Thyroid gland (tissue), 4 donors: ENCODE measurements at regions not wholly inside any gene's neighbourhood (a gene's known extent, or its start where the extent isn't known, plus 50 kb on each side); places are given as distances from the start of the nearest gene placed in this dataset.
"Not testable (repeated sequence)": the region's sequence is repeated elsewhere in the genome, so short reads cannot be mapped to it uniquely, and the experiment has no call there.

Source experiments
- DNase-seq, 2 donors: peaks; one replicate each; pipeline ENCODE4 v3.0.0-alpha.2; 2019
- H3K27ac ChIP-seq, 3 donors: fragments of 200-600 bp; sonication (generic); 1 replicate in 2 of 3; 2 replicates in 1 of 3; pipeline ENCODE4 v1.5.1; 2016 to 2019; ENCODE audit warnings: mild to moderate bottlenecking in 1 of 3, moderate library complexity in 1 of 3
- H3K27me3 ChIP-seq: fragments of 200-600 bp; sonication (generic); one replicate; pipeline ENCODE4 v1.5.1; 2019
- H3K36me3 ChIP-seq, 2 donors: fragments of 200-600 bp; sonication (generic); one replicate each; pipeline ENCODE4 v1.5.1; 2016 to 2019
- H3K4me1 ChIP-seq, 2 donors: fragments of 200-600 bp; sonication (generic); one replicate each; pipeline ENCODE4 v1.5.1; 2017 to 2019
- H3K4me3 ChIP-seq, 3 donors: fragments of 200-600 bp; sonication (generic); replicated peaks in 1 of 3; 1 replicate in 2 of 3; 2 replicates in 1 of 3; pipeline ENCODE4 v1.5.1; 2016; ENCODE audit warnings: mild to moderate bottlenecking in 1 of 3
- H3K9me3 ChIP-seq: fragments of 200-600 bp; sonication (generic); one replicate; pipeline ENCODE4 v1.5.1; 2017
- POLR2A ChIP-seq, 2 donors: fragments of 450-650 bp; IDR thresholded peaks; one replicate each; pipeline ENCODE4 v1.6.1; 2017; ENCODE audit warnings: antibody characterized with exemption in 2 of 2, mild to moderate bottlenecking in 2 of 2, moderate library complexity in 1 of 2
- WGBS, 2 donors: methylation state at CpG; one replicate each; pipeline ENCODE4 v1.1.5; 2017; 5-methylcytosine and 5-hydroxymethylcytosine counted together
- intact Hi-C: fragments of 100-400 bp; cut with DNase I; formaldehyde crosslinking; loops from one replicate; pipeline ENCODE4 v1.15.1; 2023
- TF ChIP-seq, protein P1 (sequence below), 6 experiments: fragments of 200-600 bp in 3 of 6; fragments of 450-650 bp in 3 of 6; sonication (generic) in 3 of 6; IDR thresholded peaks; one replicate each; pipeline ENCODE4 v1.5.1; 2016 to 2019; ENCODE audit warnings: antibody characterized with exemption in 6 of 6, mild to moderate bottlenecking in 2 of 6, inconsistent platforms in 1 of 6, moderate library complexity in 1 of 6

- Histone ChIP-seq H3K36me3 (no peaks in the 10 kb centered on the region), H3K4me1 (no peaks in the 10 kb centered on the region), H3K27ac (no peak overlapping the region), H3K9me3 (no peaks in the 10 kb centered on the region), H3K4me3 (no peak overlapping the region), H3K27me3 (no peaks in the 10 kb centered on the region)
- intact Hi-C loops = no loop called here
- DNase-seq = no peak
- 48 to 97% methylated on average over 2 of the region's 2 CpGs for WGBS, 2 donors
- TF ChIP-seq, protein P1, sequence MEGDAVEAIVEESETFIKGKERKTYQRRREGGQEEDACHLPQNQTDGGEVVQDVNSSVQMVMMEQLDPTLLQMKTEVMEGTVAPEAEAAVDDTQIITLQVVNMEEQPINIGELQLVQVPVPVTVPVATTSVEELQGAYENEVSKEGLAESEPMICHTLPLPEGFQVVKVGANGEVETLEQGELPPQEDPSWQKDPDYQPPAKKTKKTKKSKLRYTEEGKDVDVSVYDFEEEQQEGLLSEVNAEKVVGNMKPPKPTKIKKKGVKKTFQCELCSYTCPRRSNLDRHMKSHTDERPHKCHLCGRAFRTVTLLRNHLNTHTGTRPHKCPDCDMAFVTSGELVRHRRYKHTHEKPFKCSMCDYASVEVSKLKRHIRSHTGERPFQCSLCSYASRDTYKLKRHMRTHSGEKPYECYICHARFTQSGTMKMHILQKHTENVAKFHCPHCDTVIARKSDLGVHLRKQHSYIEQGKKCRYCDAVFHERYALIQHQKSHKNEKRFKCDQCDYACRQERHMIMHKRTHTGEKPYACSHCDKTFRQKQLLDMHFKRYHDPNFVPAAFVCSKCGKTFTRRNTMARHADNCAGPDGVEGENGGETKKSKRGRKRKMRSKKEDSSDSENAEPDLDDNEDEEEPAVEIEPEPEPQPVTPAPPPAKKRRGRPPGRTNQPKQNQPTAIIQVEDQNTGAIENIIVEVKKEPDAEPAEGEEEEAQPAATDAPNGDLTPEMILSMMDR (IDR thresholded peaks at IDR 0.05) = no peak
- no peak for TF ChIP-seq POLR2A (IDR thresholded peaks at IDR 0.05)
Measured at GRCh38 chr6:15818491-15818890, 155.7 kb upstream of the DTNBP1 start.

DNA sequence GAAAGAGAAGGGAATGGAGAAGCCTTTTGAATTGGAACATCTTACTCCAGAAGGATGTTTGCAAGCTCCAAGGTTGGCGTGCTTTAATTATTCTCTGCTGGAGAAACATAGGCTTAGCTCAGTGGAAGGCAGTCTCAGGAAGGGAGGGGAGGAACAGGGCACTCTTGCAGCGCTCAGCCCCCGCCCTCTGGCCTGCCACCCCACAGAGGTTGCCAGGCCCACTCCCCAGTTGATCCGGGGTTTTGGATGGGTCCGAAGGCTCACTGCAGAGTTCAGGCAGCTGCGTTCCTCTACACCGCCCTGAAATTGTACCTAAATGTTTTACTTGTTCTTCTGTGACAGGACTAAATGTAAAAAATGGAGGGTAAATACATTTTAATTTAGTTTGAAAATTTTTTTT lies 155.2 kb upstream of the DTNBP1 start:
- H3K4me3 ChIP-seq = no peak overlapping the region
- H3K27ac ChIP-seq = no peak overlapping the region
- 85 to 91% methylated on average over 7 of the region's 7 CpGs for WGBS, 2 donors
- no peaks in the 10 kb centered on the region for H3K36me3 ChIP-seq
- H3K4me1 ChIP-seq = no peaks in the 10 kb centered on the region
- no peak for DNase-seq
- no peak for TF ChIP-seq POLR2A (IDR thresholded peaks at IDR 0.05)
- TF ChIP-seq, protein P1 (IDR thresholded peaks at IDR 0.05) = no peak
- intact Hi-C loops = no loop called here
- no peaks in the 10 kb centered on the region for H3K9me3 ChIP-seq
- no peaks in the 10 kb centered on the region for H3K27me3 ChIP-seq

DNA sequence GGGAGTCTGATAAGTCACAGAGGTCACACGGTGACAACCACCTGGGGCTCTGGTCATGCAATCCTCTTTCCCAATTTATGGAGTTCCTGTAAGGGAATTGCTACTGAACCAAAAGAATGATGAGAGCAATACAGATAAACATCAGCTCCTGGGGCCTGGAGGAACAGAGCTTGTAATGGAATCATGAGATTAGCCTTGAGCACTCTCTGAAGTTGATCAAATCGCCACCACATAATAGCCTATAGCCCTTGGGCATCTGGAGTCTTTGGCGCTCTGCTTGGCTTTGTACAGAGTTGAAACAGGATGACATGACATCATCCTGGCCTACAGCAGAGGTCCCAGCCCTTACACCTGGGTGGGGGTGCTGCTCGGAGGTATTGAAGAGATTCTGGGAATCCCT lies 154.3 kb upstream of the DTNBP1 start:
- TF ChIP-seq, protein P1 (IDR thresholded peaks at IDR 0.05) = no peak
- no peak for TF ChIP-seq POLR2A (IDR thresholded peaks at IDR 0.05)
- H3K4me1 ChIP-seq = no peaks in the 10 kb centered on the region
- no peak overlapping the region for H3K4me3 ChIP-seq
- intact Hi-C loops = no loop called here
- DNase-seq = no peak
- 86 to 88% methylated on average over 4 of the region's 4 CpGs for WGBS, 2 donors
- H3K36me3 ChIP-seq = no peaks in the 10 kb centered on the region
- no peaks in the 10 kb centered on the region for H3K27me3 ChIP-seq
- H3K9me3 ChIP-seq = no peaks in the 10 kb centered on the region
- H3K27ac ChIP-seq = no peak overlapping the region

DNA sequence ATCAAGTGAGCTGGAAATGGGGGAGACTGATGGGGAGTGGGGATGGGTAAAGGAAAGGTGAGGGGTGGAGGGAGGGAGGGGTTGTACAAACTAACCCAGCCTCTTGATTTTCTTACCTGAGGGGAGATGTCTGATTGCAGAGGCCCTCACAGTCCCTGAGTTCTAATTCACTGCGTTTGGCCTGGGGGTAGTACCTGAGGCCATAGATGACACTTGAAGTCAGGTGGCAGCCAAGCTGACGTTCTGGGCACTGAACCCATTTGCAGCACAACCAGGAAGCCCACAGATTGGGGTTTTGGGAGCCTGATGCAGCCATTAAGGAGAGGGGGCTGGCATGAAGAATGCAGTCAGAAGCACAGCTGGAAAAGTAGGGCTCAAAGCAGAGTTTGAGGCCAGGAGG lies 153.8 kb upstream of the DTNBP1 start:
- no peak for DNase-seq
- no peaks in the 10 kb centered on the region for H3K36me3 ChIP-seq
- TF ChIP-seq, protein P1 (IDR thresholded peaks at IDR 0.05) = no peak
- no peak for TF ChIP-seq POLR2A (IDR thresholded peaks at IDR 0.05)
- H3K9me3 ChIP-seq = no peaks in the 10 kb centered on the region
- H3K4me3 ChIP-seq = no peak overlapping the region
- H3K27ac ChIP-seq = no peak overlapping the region
- WGBS, 2 donors = 55 to 60% methylated on average over 2 of the region's 2 CpGs
- no peaks in the 10 kb centered on the region for H3K4me1 ChIP-seq
- intact Hi-C loops = no loop called here
- H3K27me3 ChIP-seq = no peaks in the 10 kb centered on the region

- 73 to 80% methylated on average over 5 of the region's 5 CpGs for WGBS, 2 donors
- H3K27me3 ChIP-seq, H3K36me3 ChIP-seq, intact Hi-C loops, H3K9me3 ChIP-seq, H3K4me1 ChIP-seq, H3K27ac ChIP-seq, H3K4me3 ChIP-seq, DNase-seq: not testable (repeated sequence)
Measured at GRCh38 chr6:15813698-15814097, 150.9 kb upstream of the DTNBP1 start.

GRCh38 chr6:15811107-15811506 lies 148.3 kb upstream of the DTNBP1 start:
- 96 to 97% methylated on average over 2 of the region's 2 CpGs for WGBS, 2 donors
- H3K4me3 ChIP-seq = no peak overlapping the region
- H3K4me1 ChIP-seq = no peaks in the 10 kb centered on the region
- no peak overlapping the region for H3K27ac ChIP-seq
- H3K36me3 ChIP-seq = no peaks in the 10 kb centered on the region
- TF ChIP-seq, protein P1 (IDR thresholded peaks at IDR 0.05) = no peak
- TF ChIP-seq POLR2A (IDR thresholded peaks at IDR 0.05) = no peak
- no peaks in the 10 kb centered on the region for H3K9me3 ChIP-seq
- intact Hi-C loops = no loop called here
- H3K27me3 ChIP-seq = no peaks in the 10 kb centered on the region
- no peak for DNase-seq
